ENCODE measurements at regions not wholly inside any gene's neighbourhood (a gene's known extent, or its start where the extent isn't known, plus 50 kb on each side); places are given as distances from the start of the nearest gene placed in this dataset.

DNA sequence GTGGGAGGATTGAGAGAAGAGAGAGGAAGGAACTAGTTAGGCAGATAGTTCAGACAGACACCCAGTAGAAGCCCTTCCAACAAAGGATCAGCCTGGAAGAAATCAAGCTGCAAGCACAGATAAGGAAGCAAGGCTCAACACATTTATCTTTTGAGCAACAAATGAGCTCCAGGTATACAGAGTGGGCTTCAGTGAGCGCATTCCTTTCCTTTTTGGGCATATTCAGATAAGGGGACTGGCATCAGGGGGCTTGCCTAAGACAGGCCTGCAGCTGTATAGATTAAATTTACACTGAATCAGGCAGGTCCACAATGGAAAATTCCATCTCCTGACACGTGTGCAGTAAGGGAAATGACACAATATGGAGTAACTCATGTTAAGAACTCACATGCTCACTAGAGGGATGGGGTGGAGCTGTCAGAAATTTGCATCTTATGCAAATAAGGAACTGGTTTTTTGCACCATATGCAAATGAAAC lies 147.2 kb downstream of the AKR1D1 start:
- TF ChIP-seq CTCF (conservative IDR thresholded peaks at IDR 0.05; ENCODE audit: low read length) (no peak), EZH2phosphoT487 (IDR thresholded peaks at IDR 0.05; ENCODE audit: borderline replicate concordance) (no peak)
